ENCODE measurements at regions not wholly inside any gene's neighbourhood (a gene's known extent, or its start where the extent isn't known, plus 50 kb on each side); places are given as distances from the start of the nearest gene placed in this dataset.

DNA sequence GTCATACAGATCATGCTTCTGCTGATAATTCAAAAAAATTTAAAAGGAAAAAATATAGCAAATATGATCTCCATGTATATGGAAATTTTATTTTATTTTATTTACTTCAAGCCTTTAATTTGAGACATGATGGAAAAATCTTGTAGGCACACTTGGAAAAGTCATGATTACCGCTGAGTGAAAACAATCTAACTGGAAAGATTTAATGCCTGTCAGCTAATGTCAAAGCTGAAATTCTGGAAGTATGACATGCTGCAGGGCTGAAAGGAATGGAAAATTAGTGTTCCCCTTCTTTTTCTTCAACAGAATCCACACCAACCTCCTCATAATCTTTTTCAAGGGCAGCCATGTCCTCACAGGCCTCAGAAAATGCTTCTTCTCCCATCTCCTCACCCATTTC lies 58.2 kb downstream of the RPRM start:
- Histone ChIP-seq H3K36me3 (ENCODE audit: control insufficient read depth in 2 of 2, extremely low read depth in 1 of 2, insufficient read depth in 1 of 2, low read length in 1 of 2) (no peaks in the 10 kb centered on the region), H3K9me3 (no peaks in the 10 kb centered on the region), H3K4me1 (ENCODE audit: control insufficient read depth in 1 of 2, extremely low read depth in 1 of 2, insufficient read depth in 2 of 2, low read length in 2 of 2) (no peaks in the 10 kb centered on the region), H3K27me3 (replicated peaks in 1 of 2; ENCODE audit: control insufficient read depth in 2 of 2, extremely low read depth in 1 of 2, insufficient read depth in 2 of 2, low read length in 1 of 2) (no peaks in the 10 kb centered on the region), H3K4me3 (ENCODE audit: control insufficient read depth in 1 of 2, extremely low read depth in 1 of 2, low read length in 1 of 2) (no peak overlapping the region), H3K27ac (ENCODE audit: low read length) (no peak overlapping the region)
- DNase-seq: no peak
- Mint-ChIP-seq H3K4me3 (no peak overlapping the region), H3K9me3 (no peaks in the 10 kb centered on the region), H3K27me3 (no peaks in the 10 kb centered on the region), H3K36me3 (no peaks in the 10 kb centered on the region), H3K27ac (no peak overlapping the region), H3K4me1 (no peaks in the 10 kb centered on the region)
- ChIA-PET CTCF (no interaction called here), POLR2A (no interaction called here)
- WGBS (ENCODE audit: insufficient coverage): no CpG with 5 or more reads among the region's 1 CpG
- ATAC-seq (replicated peaks in 1 of 4): no peak

DNA sequence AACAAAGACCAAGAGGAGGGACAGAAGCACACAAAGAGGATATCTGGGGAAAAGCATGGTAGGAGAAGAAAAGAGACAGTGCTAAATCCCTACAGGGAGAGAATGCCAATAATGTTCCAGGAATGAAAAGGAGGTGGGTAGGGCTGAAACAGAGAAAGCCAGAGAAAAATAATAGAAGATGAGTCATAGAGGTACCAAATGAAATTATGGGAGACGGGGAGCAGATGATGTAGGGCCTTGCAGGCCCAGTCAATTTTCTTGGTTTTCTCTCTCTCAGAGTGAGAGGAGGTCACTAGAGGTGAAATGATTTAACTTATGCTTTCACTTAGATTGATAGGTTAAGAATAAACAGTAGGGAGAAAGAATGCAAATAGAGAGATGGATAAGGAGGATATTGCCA lies 61.5 kb downstream of the RPRM start:
- CTCF ChIA-PET: no interaction called here
- Histone ChIP-seq H3K27ac (ENCODE audit: low read length) (no peak overlapping the region), H3K36me3 (ENCODE audit: control insufficient read depth in 2 of 2, extremely low read depth in 1 of 2, insufficient read depth in 1 of 2, low read length in 1 of 2) (no peaks in the 10 kb centered on the region), H3K4me3 (ENCODE audit: control insufficient read depth in 1 of 2, extremely low read depth in 1 of 2, low read length in 1 of 2) (no peak overlapping the region), H3K27me3 (replicated peaks in 1 of 2; ENCODE audit: control insufficient read depth in 2 of 2, extremely low read depth in 1 of 2, insufficient read depth in 2 of 2, low read length in 1 of 2) (no peaks in the 10 kb centered on the region), H3K9me3 (no peaks in the 10 kb centered on the region), H3K4me1 (ENCODE audit: control insufficient read depth in 1 of 2, extremely low read depth in 1 of 2, insufficient read depth in 2 of 2, low read length in 2 of 2) (no peaks in the 10 kb centered on the region)
- ATAC-seq (replicated peaks in 1 of 4) (no peak), DNase-seq (no peak)
- POLR2A ChIA-PET: no interaction called here
- no peaks in the 10 kb centered on the region for H3K27me3 Mint-ChIP-seq
- H3K27ac Mint-ChIP-seq: no peak overlapping the region
- no peaks in the 10 kb centered on the region for H3K4me1 Mint-ChIP-seq
- no peaks in the 10 kb centered on the region for H3K9me3 Mint-ChIP-seq
- no peaks in the 10 kb centered on the region for H3K36me3 Mint-ChIP-seq
- 70% methylated on average over 1 of the region's 1 CpG for WGBS (ENCODE audit: insufficient coverage)
- no peak overlapping the region for H3K4me3 Mint-ChIP-seq

DNA sequence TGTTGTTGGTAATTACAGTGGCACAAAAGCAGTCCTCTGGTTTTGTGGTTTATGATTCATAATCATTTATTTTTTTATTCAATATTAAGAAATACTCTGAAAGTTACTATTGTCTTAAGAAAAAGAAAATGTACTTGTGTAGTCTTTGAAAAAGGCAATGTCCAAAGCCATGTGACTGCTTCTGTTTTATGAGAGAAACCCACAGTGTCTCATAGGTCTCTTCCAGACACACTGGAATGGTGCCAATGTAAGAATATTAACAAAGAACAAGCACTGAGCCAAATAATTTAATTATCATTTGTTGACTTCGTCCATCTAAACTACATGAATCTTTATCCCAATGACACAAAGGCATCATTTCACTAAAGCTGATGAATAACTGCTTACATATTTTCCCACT lies 62.5 kb downstream of the RPRM start:
- Mint-ChIP-seq H3K27me3 (no peaks in the 10 kb centered on the region), H3K36me3 (no peaks in the 10 kb centered on the region), H3K4me1 (no peaks in the 10 kb centered on the region), H3K9me3 (peaks cover 0 to 3% (median 0%) of the 10 kb centered on the region in 3 donors), H3K4me3 (no peak overlapping the region), H3K27ac (no peak overlapping the region)
- Histone ChIP-seq H3K4me1 (ENCODE audit: control insufficient read depth in 1 of 2, extremely low read depth in 1 of 2, insufficient read depth in 2 of 2, low read length in 2 of 2) (no peaks in the 10 kb centered on the region), H3K27ac (ENCODE audit: low read length) (no peak overlapping the region), H3K4me3 (ENCODE audit: control insufficient read depth in 1 of 2, extremely low read depth in 1 of 2, low read length in 1 of 2) (no peak overlapping the region), H3K36me3 (ENCODE audit: control insufficient read depth in 2 of 2, extremely low read depth in 1 of 2, insufficient read depth in 1 of 2, low read length in 1 of 2) (no peaks in the 10 kb centered on the region), H3K9me3 (no peaks in the 10 kb centered on the region), H3K27me3 (replicated peaks in 1 of 2; ENCODE audit: control insufficient read depth in 2 of 2, extremely low read depth in 1 of 2, insufficient read depth in 2 of 2, low read length in 1 of 2) (no peaks in the 10 kb centered on the region)
- DNase-seq (no peak), ATAC-seq (replicated peaks in 1 of 4) (no peak)
- WGBS (ENCODE audit: insufficient coverage): no CpG with 5 or more reads among the region's 1 CpG
- ChIA-PET POLR2A (no interaction called here), CTCF (no interaction called here)

DNA sequence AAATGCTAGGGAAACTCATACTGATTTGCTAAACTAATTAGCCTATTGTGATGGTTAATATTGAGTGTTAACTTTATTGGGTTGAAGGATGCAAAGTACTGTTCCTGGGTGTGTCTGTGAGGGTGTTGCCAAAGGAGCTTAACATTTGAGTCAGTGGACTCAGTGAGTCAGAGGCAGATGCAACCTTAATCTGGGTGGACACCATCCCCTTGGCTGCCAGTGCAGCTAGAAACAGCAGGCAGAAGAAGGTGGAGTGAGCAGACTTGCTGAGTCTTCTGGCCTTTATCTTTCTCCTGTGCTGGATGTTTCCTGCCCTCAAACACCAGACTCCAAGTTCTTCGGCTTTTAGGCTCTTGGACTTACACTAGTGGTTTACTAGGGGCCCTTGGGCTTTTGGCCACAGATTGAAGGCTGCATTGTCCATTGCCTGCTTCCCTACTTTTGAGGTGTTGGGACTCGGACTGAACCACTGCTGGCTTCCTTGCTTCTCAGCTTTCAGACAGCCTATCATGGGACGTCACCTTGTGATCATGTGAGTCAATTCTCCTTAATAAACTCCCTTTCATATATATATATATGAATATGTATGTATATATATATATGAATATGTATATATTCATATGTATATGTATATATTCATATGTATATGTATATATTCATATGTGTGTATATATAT lies 69.7 kb downstream of the RPRM start:
- no peaks in the 10 kb centered on the region for H3K36me3 Mint-ChIP-seq

DNA sequence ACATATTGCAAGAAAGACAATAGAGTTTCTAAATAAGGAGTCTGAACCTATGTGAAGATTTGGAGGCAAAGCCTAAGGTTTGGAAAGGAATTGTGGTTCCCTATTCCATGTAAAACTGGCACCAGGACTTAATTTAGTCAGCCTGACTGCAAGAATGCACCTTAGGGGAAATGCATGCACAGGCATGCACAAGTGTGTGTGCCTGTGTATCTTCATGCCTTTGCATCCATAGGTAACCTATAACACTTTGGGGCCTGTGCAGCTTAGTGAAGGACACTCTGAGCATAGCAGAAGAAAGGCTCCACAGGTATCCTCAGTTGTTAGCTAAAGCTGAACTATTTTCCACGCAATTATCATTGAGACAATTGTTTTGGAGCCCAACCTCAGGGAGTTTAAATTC lies 73.4 kb downstream of the RPRM start:
- H3K4me3 Mint-ChIP-seq: no peak overlapping the region
- CTCF ChIA-PET: no interaction called here
- WGBS (ENCODE audit: insufficient coverage): no CpG with 5 or more reads among the region's 1 CpG
- no peaks in the 10 kb centered on the region for H3K4me1 Mint-ChIP-seq
- Histone ChIP-seq H3K27ac (ENCODE audit: low read length) (no peak overlapping the region), H3K9me3 (no peaks in the 10 kb centered on the region), H3K27me3 (replicated peaks in 1 of 2; ENCODE audit: control insufficient read depth in 2 of 2, extremely low read depth in 1 of 2, insufficient read depth in 2 of 2, low read length in 1 of 2) (no peaks in the 10 kb centered on the region), H3K4me3 (ENCODE audit: control insufficient read depth in 1 of 2, extremely low read depth in 1 of 2, low read length in 1 of 2) (no peak overlapping the region), H3K4me1 (ENCODE audit: control insufficient read depth in 1 of 2, extremely low read depth in 1 of 2, insufficient read depth in 2 of 2, low read length in 2 of 2) (no peaks in the 10 kb centered on the region), H3K36me3 (ENCODE audit: control insufficient read depth in 2 of 2, extremely low read depth in 1 of 2, insufficient read depth in 1 of 2, low read length in 1 of 2) (no peaks in the 10 kb centered on the region)
- DNase-seq (no peak), ATAC-seq (replicated peaks in 1 of 4) (no peak)
- peaks cover 0 to 5% (median 4%) of the 10 kb centered on the region in 3 donors for H3K9me3 Mint-ChIP-seq
- POLR2A ChIA-PET: no interaction called here
- H3K36me3 Mint-ChIP-seq: no peaks in the 10 kb centered on the region
- no peaks in the 10 kb centered on the region for H3K27me3 Mint-ChIP-seq
- no peak overlapping the region for H3K27ac Mint-ChIP-seq

More for the DNA sequence above, 69.7 kb downstream of the RPRM start:
- H3K27me3 Mint-ChIP-seq: no peaks in the 10 kb centered on the region
- H3K27ac ChIP-seq (ENCODE audit: low read length): no peak overlapping the region
- no peak overlapping the region for H3K4me3 Mint-ChIP-seq
- no peaks in the 10 kb centered on the region for H3K4me1 ChIP-seq (ENCODE audit: control insufficient read depth in 1 of 2, extremely low read depth in 1 of 2, insufficient read depth in 2 of 2, low read length in 2 of 2)
- ChIA-PET CTCF (interaction anchor here in 1 of 2 donors (0.6 kb wide), 1 partner anchor 87 kb away, joined by 3 read pairs; no protein-coding TSS in a partner anchor), POLR2A (no interaction called here)
- DNase-seq (no peak), ATAC-seq (replicated peaks in 1 of 4) (no peak)
- no peak overlapping the region for H3K4me3 ChIP-seq (ENCODE audit: control insufficient read depth in 1 of 2, extremely low read depth in 1 of 2, low read length in 1 of 2)
- no peaks in the 10 kb centered on the region for H3K27me3 ChIP-seq (replicated peaks in 1 of 2; ENCODE audit: control insufficient read depth in 2 of 2, extremely low read depth in 1 of 2, insufficient read depth in 2 of 2, low read length in 1 of 2)
- 67% methylated on average over 1 of the region's 3 CpGs for WGBS (ENCODE audit: insufficient coverage)
- peaks cover 0 to 6% (median 2%) of the 10 kb centered on the region in 3 donors for H3K9me3 Mint-ChIP-seq
- H3K27ac Mint-ChIP-seq: no peak overlapping the region
- no peaks in the 10 kb centered on the region for H3K4me1 Mint-ChIP-seq
- no peaks in the 10 kb centered on the region for H3K36me3 ChIP-seq (ENCODE audit: control insufficient read depth in 2 of 2, extremely low read depth in 1 of 2, insufficient read depth in 1 of 2, low read length in 1 of 2)
- H3K9me3 ChIP-seq: no peaks in the 10 kb centered on the region

DNA sequence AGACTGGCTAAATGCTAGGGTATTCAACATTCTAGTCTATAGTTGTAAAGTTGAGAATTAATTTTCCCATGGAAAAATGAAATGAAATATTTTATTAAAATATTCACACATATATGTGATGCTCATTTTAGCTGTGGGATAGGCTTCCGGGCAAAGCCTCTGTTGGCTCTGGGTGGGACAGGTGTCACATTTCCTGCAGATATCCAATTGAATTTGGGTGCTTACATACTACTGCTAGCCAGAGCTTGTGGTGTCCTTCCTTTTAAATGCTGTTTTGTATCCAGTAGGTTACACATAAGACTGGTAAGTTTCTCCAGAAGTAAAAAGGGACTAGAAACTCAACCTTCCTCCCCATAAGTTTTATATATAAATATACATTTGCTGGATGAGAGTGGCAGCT lies 73.8 kb downstream of the RPRM start:
- Histone ChIP-seq H3K36me3 (ENCODE audit: control insufficient read depth in 2 of 2, extremely low read depth in 1 of 2, insufficient read depth in 1 of 2, low read length in 1 of 2) (no peaks in the 10 kb centered on the region), H3K27ac (ENCODE audit: low read length) (no peak overlapping the region), H3K4me3 (ENCODE audit: control insufficient read depth in 1 of 2, extremely low read depth in 1 of 2, low read length in 1 of 2) (no peak overlapping the region), H3K9me3 (no peaks in the 10 kb centered on the region), H3K27me3 (replicated peaks in 1 of 2; ENCODE audit: control insufficient read depth in 2 of 2, extremely low read depth in 1 of 2, insufficient read depth in 2 of 2, low read length in 1 of 2) (no peaks in the 10 kb centered on the region), H3K4me1 (ENCODE audit: control insufficient read depth in 1 of 2, extremely low read depth in 1 of 2, insufficient read depth in 2 of 2, low read length in 2 of 2) (no peaks in the 10 kb centered on the region)
- H3K9me3 Mint-ChIP-seq: peaks cover 0 to 5% (median 4%) of the 10 kb centered on the region in 3 donors
- H3K4me3 Mint-ChIP-seq: no peak overlapping the region
- no peak overlapping the region for H3K27ac Mint-ChIP-seq
- WGBS (ENCODE audit: insufficient coverage): 100% methylated on average over 1 of the region's 1 CpG
- ChIA-PET CTCF (no interaction called here), POLR2A (no interaction called here)
- ATAC-seq (replicated peaks in 1 of 4) (no peak), DNase-seq (no peak)
- no peaks in the 10 kb centered on the region for H3K4me1 Mint-ChIP-seq
- H3K36me3 Mint-ChIP-seq: no peaks in the 10 kb centered on the region
- no peaks in the 10 kb centered on the region for H3K27me3 Mint-ChIP-seq

DNA sequence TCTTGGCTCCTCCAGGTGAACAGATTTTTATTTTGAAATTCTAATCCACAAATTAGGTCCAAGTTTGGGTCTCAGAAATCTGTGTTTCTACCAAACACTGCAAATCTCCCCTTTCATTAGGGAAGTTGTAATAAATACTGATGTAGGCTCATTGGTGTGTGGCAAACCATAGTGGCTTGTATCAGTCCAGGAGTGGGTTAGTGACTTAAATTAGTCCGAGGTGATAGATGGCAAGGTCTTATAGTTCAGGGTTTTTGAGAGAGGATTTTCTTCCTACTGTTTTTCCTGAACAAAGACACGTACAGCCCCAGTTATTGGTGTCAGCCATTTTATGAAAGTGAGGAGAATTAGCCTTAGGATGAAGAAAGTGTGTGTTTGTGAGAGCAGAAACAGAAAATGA lies 74.6 kb downstream of the RPRM start:
- no peaks in the 10 kb centered on the region for H3K27me3 Mint-ChIP-seq
- H3K36me3 Mint-ChIP-seq: no peaks in the 10 kb centered on the region
- H3K27ac Mint-ChIP-seq: no peak overlapping the region
- H3K4me1 Mint-ChIP-seq: no peaks in the 10 kb centered on the region
- H3K9me3 ChIP-seq: no peaks in the 10 kb centered on the region
- H3K27me3 ChIP-seq (replicated peaks in 1 of 2; ENCODE audit: control insufficient read depth in 2 of 2, extremely low read depth in 1 of 2, insufficient read depth in 2 of 2, low read length in 1 of 2): no peaks in the 10 kb centered on the region
- H3K9me3 Mint-ChIP-seq: peaks cover 0 to 5% (median 4%) of the 10 kb centered on the region in 3 donors
- POLR2A ChIA-PET: no interaction called here
- no CpG with 5 or more reads among the region's 2 CpGs for WGBS (ENCODE audit: insufficient coverage)
- CTCF ChIA-PET: no interaction called here
- no peak overlapping the region for H3K4me3 Mint-ChIP-seq
- no peaks in the 10 kb centered on the region for H3K36me3 ChIP-seq (ENCODE audit: control insufficient read depth in 2 of 2, extremely low read depth in 1 of 2, insufficient read depth in 1 of 2, low read length in 1 of 2)
- H3K4me1 ChIP-seq (ENCODE audit: control insufficient read depth in 1 of 2, extremely low read depth in 1 of 2, insufficient read depth in 2 of 2, low read length in 2 of 2): no peaks in the 10 kb centered on the region
- no peak overlapping the region for H3K4me3 ChIP-seq (ENCODE audit: control insufficient read depth in 1 of 2, extremely low read depth in 1 of 2, low read length in 1 of 2)
- H3K27ac ChIP-seq (ENCODE audit: low read length): no peak overlapping the region
- ATAC-seq (replicated peaks in 1 of 4) (no peak), DNase-seq (no peak)
